ENCODE measurements at regions not wholly inside any gene's neighbourhood (a gene's known extent, or its start where the extent isn't known, plus 50 kb on each side); places are given as distances from the start of the nearest gene placed in this dataset.

DNA sequence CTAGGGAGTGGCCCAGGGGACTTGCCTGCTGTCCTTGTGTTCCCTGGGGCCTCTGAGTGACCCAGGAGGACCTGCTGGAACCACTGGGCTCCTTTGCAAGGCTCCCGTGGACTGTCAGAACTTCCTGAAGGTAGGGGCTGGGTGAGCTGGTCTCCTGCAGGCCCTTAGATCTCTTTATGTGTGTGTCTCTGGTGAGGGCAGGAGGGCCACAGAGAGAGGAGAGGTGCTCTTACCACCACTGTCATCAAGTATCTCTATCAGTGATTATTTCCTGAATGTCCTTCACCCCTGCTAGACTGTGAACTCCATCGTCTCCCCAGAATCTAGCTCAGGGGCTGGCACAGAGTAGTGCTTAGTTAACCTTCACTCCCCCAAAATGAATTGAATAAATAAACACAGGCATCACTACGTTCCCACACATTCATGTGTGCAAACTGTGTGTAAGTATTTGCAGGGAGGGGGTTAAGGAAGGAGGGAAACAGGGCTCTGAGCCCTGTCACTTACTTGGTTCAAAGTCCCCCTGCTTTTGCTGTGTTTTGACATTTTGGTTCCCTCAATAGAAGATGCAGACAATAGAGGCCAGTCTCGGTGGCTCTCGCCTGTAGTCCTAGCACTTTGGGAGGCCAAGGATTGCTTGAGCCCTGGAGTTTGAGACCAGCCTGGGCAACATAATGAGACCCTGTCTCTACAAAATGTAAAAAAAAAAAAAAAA lies 100.8 kb upstream of the HAAO start:
- Histone ChIP-seq H3K9me3 (no peaks in the 10 kb centered on the region), H3K4me1 (no peaks in the 10 kb centered on the region), H3K27me3 (peaks cover 0 to 6% (median 1%) of the 10 kb centered on the region in 4 donors), H3K4me3 (no peak overlapping the region), H3K27ac (no peak overlapping the region), H3K36me3 (no peaks in the 10 kb centered on the region)
- no peak for ATAC-seq
- intact Hi-C loops (cut with DNase I) = no loop called here
- 87 to 92% methylated on average over 5 of the region's 5 CpGs for WGBS, 2 donors
- no peak for DNase-seq
- no peak for FAIRE-seq
- TF ChIP-seq CTCF (IDR thresholded peaks at IDR 0.05) = no peak

DNA sequence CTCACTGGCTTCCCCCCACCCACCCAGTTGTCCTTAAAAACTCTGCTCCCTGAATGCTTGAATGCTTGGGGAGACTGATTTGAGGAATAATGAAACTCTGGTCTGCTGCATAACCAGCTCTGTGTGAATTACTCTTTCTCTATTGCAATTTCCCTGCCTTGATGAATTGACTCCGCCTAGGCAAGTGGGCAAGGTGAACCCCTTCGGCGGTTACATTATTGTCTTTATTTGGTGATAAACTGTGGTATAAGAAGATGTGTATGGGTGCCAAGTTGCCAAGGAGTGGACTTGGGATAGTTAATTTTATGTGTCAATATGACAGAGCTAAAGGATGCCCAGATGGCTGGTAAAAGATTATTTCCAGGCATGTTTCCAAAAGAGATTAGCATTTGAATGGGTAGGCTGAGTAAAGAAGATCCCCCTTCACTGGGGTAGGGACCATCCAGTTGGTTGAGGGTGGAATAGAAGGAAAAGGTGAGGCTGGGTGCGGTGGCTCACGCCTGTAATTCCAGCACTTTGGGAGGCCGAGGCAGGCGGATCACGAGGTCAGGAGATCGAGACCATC lies 98.5 kb upstream of the HAAO start:
- Histone ChIP-seq H3K4me3 (no peak overlapping the region), H3K9me3 (no peaks in the 10 kb centered on the region), H3K27ac (no peak overlapping the region), H3K4me1 (no peaks in the 10 kb centered on the region), H3K27me3 (peaks cover 0 to 6% (median 1%) of the 10 kb centered on the region in 4 donors), H3K36me3 (no peaks in the 10 kb centered on the region)
- intact Hi-C loops (cut with DNase I) = no loop called here
- no peak for FAIRE-seq
- ATAC-seq = no peak
- WGBS, 2 donors = 93 to 95% methylated on average over 9 of the region's 9 CpGs
- DNase-seq = no peak
- TF ChIP-seq CTCF (IDR thresholded peaks at IDR 0.05) = no peak

- H3K4me3 ChIP-seq = no peak overlapping the region
- no peaks in the 10 kb centered on the region for H3K36me3 ChIP-seq
- no peaks in the 10 kb centered on the region for H3K4me1 ChIP-seq
- WGBS, 2 donors = 83 to 90% methylated on average over 5 of the region's 5 CpGs
- peak in 1 of 6 donors; percentile 1 for DNase-seq
- no peak for FAIRE-seq
- no peak overlapping the region for H3K27ac ChIP-seq
- no peaks in the 10 kb centered on the region for H3K9me3 ChIP-seq
- intact Hi-C loops (cut with DNase I) = no loop called here
- no peak for TF ChIP-seq CTCF (IDR thresholded peaks at IDR 0.05)
- no peak for ATAC-seq
- no peaks in the 10 kb centered on the region for H3K27me3 ChIP-seq
These were observed 96.2 kb upstream of the HAAO start for GRCh38 chr2:42888321-42889245.

DNA sequence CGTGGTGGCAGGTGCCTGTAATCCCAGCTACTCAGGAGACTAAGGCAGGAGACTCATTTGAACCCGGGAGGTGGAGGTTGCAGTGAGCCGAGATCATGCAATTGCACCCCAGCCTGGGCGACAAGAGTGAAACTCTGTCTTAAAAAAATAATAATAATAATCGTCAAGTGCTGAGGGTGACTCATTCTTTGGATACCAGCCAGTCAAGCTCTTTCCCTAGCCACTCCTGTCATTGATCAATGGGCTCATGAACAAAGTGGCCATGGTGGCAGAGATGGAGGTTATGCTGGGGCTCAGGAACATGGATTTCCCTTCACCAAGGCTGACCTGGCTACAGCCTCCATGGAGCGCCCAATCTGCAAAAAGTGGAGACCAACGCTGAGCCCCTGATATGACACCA lies 94.5 kb upstream of the HAAO start:
- ATAC-seq (no peak), DNase-seq (peak in 1 of 6 donors; percentile 8), FAIRE-seq (no peak)
- intact Hi-C loops (cut with DNase I) = no loop called here
- H3K36me3 ChIP-seq = no peaks in the 10 kb centered on the region
- H3K27me3 ChIP-seq = no peaks in the 10 kb centered on the region
- no peak overlapping the region for H3K27ac ChIP-seq
- WGBS, 2 donors = 74 to 76% methylated on average over 7 of the region's 7 CpGs
- TF ChIP-seq CTCF (IDR thresholded peaks at IDR 0.05) = no peak
- no peaks in the 10 kb centered on the region for H3K4me1 ChIP-seq
- no peak overlapping the region for H3K4me3 ChIP-seq
- no peaks in the 10 kb centered on the region for H3K9me3 ChIP-seq

Measured in pancreas (tissue), 10 donors.